ENCODE measurements at regions not wholly inside any gene's neighbourhood (a gene's known extent, or its start where the extent isn't known, plus 50 kb on each side); places are given as distances from the start of the nearest gene placed in this dataset.

DNA sequence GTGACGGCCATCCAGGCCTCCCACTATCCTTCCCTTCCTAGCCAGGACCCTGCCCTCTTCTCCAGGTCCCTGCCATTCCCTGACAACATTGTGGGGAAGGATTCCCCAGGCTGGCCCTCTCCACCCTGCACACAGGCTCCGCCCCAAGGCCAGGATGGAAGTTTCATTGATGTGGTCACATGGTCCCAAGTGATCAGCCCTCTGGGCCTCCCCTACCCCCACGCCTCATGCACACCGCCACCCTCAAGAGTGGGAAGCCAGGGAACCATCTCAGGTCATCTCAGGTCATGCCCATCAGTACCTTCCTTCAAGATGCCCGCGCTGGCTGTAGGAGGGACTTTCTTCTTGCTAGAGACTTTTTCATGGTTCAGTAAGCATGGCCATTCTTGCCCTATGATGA is 514.8 kb upstream of the RAB6C start:
- DNase-seq (ENCODE audit: low read depth in 2 of 2): no peak

DNA sequence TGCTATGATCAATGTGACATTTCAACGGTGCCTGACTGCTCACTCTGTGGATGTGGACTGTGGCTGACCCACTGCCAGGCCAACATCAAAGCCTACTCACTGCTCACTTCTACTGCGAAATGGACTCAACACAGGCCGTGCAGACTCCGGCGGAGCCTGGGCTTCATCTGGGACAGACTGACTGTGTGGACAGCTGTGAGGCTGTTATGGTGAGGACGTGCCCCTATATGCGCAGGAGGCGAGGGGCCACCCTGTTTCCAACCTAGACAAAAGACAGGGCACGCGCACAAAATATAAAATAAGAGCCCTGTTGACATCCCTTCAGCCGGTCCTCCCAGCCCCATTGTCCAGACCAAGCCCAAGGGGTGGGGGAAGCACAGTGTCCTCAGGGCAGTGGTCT is 514.4 kb upstream of the RAB6C start:
- DNase-seq (ENCODE audit: low read depth in 2 of 2): no peak

DNA sequence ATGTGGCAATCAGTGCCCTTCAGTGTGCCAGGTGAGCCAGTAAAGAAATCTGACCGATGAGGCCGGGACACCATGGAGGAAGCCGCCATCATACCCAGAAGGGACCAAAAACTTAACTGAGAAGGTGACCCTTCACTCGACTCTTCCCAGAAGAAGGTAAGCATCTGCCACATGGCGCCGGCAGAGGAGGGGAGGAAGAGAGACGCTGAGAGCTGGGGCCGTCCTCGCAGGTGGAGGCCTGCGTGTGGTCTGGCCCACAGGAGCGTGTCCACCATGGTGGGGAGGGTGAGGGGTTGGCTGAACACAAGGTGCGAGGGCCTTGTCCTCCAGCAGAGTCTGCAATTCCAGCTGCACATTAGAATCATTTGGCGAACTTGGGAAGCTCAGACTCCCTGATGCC is 513.1 kb upstream of the RAB6C start:
- DNase-seq (ENCODE audit: low read depth in 2 of 2): no peak

GRCh38 chr2:129467012-129467779 is 512.3 kb upstream of the RAB6C start:
- DNase-seq (ENCODE audit: low read depth in 2 of 2): no peak

DNA sequence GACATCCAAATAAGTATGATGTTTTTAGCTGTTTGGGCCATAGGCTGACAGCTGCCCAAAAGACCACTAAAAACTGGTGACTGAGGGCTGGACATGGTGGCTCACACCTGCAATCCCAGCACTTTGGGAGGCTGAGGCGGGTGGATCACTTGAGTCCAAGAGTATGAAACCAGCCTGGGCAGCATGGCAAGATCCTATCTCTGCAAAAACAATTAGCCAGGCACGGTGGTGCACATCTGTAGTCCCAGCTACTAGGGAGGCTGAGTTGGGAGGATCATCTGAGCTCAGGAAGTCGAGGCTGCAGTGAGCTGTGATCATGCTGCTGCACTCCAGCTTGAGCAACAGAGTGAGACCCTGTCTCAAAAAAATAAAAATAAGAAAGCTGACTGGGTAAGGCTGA is 511.5 kb upstream of the RAB6C start:
- DNase-seq (ENCODE audit: low read depth in 2 of 2): no peak

DNA sequence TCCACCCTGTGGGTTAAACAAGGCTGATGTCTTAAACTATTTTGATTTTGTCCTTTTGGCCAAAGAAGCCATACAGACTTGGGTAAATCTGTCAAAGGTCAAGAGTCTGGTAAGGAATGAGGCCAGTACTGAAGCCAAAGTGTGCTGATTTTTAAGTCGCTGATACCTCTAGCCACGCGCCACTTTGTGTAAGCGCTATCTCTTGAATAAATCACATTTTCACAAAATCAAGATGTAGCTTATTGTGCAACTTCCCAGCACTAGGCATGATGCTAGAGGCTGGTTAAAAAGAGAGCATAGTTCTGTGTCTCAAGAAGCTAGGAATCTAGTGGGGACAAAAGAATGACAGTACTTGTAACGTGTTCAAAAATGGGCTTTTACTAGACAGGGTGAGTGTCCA is 510.6 kb upstream of the RAB6C start:
- DNase-seq (ENCODE audit: low read depth in 2 of 2): no peak

DNA sequence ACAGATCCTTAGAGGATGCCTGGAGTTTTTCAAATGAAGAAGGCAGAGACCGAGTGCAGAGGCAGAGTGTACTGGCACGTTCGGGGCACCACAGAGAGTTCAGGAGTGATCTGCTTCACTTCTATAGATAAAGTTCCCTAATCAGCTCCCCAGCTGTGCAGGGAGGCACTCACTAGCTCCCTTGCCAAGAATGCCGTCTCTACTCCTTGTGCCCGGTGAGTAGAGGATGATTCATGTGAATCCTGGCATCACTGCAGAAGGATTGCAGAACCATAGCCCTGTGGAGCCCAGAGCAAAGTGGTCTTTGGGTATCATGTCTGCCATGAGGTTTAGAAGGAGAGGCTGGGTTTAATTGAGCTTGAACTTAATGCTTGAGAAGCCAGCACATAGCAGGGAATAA is 510.1 kb upstream of the RAB6C start:
- no peak for DNase-seq (ENCODE audit: low read depth in 2 of 2)

DNA sequence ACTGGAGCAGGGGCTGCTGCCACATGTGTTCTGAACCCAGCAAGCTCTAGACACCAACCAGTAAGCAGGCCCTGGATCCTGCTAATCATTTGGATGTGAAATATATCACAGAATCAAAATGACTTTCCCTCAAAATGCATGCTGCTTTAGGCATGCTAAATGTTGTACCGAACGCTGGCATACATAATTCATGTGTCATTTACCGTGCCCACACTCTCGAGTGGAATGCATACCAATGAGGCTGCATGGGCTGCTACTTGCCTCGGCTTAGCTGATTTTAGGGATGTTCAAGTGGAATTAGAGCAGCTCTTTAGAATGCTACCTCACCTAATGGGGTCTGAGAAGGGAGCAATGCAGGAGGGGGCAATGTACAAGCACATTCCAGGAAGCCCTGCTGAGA is 509.6 kb upstream of the RAB6C start:
- DNase-seq (ENCODE audit: low read depth in 2 of 2): no peak

DNA sequence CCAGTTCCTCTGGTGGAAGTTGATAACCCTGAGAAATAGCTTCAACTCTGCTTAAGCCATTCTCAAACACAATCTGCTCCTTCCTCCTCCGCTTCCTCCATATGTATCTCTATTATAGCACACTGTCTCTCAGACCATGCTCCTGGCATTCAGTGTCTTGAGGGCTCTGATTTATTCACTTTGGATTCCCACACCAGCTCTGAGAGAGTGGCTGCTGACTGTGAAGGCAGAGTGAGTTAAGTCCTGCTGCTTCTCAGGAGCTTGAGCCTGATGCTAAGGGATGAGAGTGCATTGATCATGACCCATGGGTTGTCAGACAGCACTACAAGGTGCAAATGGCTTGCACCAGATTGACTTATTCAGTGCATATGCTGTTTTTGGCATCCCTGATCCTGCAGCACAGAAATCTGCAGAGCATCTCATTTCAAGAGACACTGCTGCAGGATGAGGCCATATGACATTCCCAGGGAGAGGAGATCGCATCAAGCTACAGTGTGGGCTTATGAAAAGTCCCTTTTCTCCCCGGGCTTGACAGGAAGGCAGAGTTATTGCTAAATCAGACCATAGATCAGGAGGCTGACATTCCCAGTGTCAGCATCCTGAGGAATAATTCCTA is 500.5 kb upstream of the RAB6C start:
- no peak for DNase-seq (ENCODE audit: low read depth in 2 of 2)

DNA sequence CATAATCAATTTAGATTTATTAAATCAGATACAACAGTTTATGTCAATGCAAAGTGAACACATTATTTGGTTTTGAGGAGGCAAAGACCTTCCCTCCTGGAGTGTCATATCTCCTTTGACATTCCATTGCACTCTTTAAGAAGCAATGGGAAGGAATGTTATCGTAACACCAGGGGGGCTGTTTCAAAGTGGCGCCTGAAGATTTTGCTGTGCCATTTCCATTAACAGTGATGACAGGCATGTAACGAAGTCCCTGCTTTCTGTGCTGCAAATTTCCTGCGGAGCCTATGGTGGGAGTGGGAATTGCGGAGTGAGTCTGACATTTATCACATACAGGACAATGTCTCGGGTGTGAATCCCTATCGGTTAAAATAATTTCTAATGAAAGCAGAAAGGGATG is 499.6 kb upstream of the RAB6C start:
- DNase-seq (ENCODE audit: low read depth in 2 of 2): no peak

DNA sequence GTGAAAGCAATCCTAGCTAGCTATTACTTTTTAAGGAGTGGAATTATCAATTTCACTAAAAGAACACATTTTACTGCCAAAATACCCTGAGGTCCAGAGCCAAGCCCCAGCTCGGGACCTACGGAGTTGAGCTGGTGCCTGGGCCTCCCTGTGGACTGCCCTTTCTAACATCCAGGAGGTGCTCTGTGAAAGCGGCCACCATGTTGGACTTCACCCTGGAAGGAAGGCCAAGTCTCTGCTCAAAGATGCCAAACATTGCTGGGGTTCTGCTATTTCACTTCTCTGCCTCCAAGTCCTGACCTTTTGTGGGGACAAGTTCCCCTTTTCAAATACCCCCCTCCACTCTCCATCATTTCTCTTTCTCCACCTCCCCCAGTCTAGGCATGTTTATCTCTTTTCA is 498.7 kb upstream of the RAB6C start:
- no peak for DNase-seq (ENCODE audit: low read depth in 2 of 2)

DNA sequence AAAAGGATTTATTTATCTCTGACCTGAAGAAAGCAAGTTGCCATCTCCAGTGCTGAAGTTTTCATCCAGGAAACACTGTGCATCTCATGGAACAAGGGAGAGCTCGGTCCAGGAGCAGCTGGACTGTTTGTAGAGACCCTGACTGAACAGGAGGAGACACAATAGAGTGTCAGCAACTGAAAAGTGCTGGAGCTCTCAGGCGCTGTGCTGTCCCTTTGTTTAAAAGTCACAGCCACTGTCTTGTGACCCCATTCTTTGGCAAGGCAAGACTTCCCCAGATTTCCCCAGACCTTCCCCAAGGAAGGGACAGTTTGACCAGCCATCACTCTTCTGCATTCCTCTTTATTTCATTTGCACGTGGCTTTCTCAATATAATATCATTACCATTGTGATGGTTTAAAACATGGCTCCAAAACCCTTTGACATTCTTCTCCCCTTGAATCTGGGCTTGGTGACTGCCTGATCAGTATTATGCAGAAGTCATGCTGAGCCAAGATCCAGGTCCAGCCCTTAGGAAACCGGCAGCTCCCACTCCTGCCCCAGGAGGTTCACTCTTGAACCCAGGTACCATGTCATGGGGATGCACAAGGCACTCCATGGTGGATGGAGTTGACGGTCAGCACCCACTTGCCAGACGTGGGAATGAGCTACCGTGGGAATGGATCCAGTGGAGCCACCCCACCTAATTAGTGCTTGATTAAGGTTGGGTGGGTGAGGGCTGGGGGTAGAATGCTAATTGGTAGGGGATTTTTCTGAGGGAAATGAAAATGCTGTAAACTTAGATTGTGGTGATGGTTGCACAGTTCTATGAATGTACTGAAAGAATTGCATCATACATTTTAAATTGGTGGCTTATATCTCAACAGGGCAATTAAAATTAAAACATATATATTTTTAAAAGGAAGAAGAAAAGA is 497.9 kb upstream of the RAB6C start:
- DNase-seq (ENCODE audit: low read depth in 2 of 2): no peak

- no peak for DNase-seq (ENCODE audit: low read depth in 2 of 2)
These were observed 496.8 kb upstream of the RAB6C start for GRCh38 chr2:129482626-129483025.

DNA sequence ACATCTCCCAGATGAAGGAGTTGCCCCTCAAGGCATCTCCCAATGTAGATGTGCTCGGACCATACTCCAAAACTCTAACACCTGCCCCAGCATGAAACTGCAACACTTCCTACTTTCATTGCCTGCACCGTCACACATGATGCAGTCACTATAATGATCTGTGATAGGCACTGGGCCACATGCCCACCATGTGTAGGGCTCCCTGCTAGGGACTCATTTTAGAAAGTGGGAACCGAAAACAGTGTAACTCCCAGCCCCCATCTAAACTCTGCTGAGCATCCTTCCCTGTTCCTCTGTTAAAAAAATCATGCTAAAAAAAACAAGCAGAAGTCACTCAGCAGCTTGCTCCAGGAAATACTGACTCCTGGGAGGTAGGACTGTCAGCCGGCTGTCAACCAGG is 496.1 kb upstream of the RAB6C start:
- DNase-seq (ENCODE audit: low read depth in 2 of 2): no peak

DNA sequence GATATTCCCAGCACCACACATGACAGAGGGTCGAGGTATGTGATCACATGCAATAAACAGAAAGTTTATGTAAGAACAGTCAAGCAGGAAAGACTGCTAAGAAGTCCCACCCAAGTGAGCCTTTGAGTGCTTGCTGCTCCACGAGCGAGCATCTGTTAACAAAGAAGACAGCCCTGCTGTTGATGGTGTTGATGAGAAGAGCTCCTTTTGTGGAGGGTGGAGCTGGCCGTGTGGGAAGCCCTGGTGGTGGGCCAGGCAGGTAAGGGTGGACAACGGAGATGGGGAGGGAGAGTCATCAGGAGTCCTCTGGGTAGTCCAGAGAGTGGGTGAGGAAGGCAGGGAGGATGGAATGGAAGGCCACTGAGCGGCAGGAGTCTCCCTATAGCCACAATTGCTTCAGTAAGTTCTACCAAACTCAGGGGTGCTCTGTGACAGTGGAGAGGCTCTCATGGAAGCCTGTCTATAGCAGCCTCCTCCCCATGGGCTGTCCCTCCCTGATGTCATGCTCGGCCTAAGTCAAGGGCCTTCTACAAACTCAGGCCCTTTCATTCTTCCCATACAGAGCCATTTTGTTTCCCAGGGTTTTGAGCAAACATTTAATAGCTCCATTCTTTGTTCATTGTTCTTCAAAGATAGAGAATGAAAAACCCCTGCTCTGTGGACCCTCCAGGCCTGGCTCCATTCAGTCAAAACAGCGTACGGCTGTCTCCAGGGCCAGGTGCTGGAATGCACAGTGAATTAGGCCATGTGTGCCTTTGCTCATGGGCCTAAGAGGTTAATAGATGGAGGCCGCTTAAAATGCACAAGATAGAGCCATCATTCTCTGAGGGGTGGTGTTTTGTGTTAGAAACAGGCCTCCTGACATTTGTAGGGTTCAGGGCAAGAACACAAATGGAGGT is 494.2 kb upstream of the RAB6C start:
- DNase-seq (ENCODE audit: low read depth in 2 of 2): no peak

- DNase-seq (ENCODE audit: low read depth in 2 of 2): no peak
These were observed 491.1 kb upstream of the RAB6C start for GRCh38 chr2:129488376-129488775.

DNA sequence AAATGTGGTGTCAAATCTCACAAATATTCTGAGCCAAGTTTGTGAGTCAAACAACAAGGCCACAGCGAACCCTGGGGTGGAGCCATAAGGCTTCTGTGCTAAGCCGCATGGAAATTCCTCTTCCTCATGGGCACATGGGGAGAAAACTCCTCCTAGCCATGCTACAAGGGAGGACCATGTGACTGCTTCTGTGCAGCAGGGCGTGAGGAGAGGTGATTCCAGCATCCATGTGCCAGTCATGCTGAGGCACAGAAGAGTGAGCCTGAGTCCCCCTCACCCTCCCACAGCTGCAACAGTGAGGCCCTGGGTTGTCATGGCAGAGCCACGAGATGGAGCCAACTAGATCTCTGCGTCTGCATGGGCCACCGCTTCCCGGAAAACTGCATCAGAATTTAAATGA is 488.8 kb upstream of the RAB6C start:
- DNase-seq (ENCODE audit: low read depth in 2 of 2): no peak

DNA sequence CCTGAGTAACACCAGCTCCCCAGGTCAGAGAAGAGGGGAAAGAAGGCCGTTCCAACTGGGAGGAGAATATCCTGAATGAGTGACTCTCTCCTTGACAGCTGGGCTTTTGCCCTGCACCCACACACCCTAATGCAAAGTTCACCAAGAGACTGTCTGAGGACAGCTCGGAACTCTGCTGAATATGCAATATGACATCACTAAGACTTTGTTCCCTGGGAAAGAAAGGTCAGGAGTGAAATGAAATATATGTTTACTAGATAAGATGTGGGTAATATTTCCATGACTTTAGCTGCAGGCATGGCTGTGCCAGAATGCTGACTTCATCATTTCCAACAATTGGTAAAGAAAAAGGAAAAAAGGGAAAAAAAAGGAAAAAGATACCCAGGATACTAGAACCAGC is 488.2 kb upstream of the RAB6C start:
- no peak for DNase-seq (ENCODE audit: low read depth in 2 of 2)

DNA sequence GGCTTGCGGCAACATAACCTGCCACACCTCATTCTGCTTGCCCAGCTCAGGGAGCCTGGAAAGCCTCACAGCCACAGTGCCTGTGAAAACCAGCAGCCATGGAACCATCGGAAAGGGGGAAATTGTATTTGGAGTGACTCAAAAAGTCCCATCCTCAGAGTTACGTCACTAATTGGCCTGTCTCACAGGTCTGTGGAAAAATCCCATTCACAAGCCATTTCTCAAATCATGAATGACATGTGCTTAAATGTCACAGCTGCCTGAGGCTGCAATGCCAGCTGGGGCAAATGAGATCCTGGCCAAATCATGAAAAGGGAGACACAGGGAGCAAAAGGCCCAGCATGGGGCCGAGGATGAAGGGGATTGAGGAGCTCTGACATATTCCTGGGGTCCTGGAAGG is 486.9 kb upstream of the RAB6C start:
- DNase-seq (ENCODE audit: low read depth in 2 of 2): no peak

DNA sequence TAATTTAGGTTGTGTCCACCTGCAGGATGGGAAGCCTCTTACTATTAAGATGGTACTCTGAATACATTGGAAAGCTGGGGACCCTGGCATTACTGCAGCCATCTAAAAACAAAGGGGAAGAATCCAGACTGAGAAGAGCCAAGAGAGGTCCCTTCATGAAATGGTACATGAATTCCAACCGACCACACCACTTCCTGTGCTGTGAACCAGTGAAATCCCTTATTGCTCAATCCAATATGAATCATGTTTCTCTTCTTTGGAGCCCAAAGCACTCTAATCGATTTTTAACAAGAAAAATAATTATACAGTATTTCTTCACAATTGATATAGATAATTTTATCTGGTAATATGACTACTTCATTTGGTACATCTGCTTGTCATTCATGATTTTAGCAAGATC is 479.7 kb upstream of the RAB6C start:
- DNase-seq (ENCODE audit: low read depth in 2 of 2): no peak

DNA sequence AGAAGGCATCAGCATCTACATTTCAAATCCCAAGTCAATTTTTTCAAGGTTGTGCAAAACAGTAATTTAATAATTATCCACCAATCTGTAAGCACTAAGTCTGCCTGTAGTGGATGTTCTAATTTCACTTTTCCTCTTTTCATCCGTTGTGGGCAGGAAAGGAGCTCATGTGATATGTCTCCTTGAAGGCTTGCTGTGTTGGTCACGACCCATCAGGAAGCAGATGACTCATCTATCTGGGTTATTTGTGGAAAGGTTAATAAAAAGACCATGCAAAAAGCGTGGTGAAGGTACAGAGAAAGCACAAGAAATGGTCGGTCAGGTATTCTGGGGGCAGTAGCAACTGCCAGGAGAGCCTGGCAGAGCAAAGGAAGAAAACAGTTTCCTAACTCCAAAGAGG is 476.7 kb upstream of the RAB6C start:
- DNase-seq (ENCODE audit: low read depth in 2 of 2): no peak

DNA sequence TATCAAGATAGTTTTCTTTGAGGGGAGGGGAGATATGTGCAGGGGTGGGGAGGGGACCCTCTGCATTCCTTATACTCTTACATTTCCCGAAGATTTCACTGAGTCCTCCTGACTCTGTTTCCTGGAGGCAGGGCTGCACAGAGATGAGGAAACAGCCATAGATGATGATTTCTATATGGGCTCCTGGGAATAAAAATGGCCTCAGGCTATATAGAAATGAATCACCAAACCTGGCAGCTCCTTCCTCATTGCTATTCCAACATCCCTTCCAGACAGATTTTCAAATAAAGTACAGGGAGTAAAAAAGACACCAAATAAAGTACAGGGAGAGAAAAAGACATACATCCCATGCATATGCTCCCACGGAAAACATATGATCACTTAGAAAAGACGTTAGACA is 474.8 kb upstream of the RAB6C start:
- DNase-seq (ENCODE audit: low read depth in 2 of 2): no peak
